ENCODE measurements at regions not wholly inside any gene's neighbourhood (a gene's known extent, or its start where the extent isn't known, plus 50 kb on each side); places are given as distances from the start of the nearest gene placed in this dataset.

- SMC1A ChIA-PET (ENCODE audit: uncharacterized antibody, unreplicated experiment): interaction anchor here (0.6 to 3.9 kb wide), 14 partner anchors 9 to 80 kb away, joined by 3 to 27 read pairs (median 5); no protein-coding TSS in a partner anchor
- WGBS (ENCODE audit: insufficient coverage, insufficient replicate concordance, low lambda C conversion rate, missing lambda C conversion rate): 18% methylated on average over 1 of the region's 1 CpG
- BruUV-seq (replicated peaks): no TSS peak
- Histone ChIP-seq H3K36me3 (ENCODE audit: control insufficient read depth in 2 of 2, insufficient read depth in 2 of 2, low read length in 1 of 2) (no peaks in the 10 kb centered on the region), H4K20me1 (ENCODE audit: control insufficient read depth, insufficient read depth) (no peaks in the 10 kb centered on the region), H3K9me3 (replicated peaks; ENCODE audit: control insufficient read depth, insufficient read depth, low read length) (peaks cover 13% of the 10 kb centered on the region; the same call in 2 of the 3 replicates), H3K4me2 (ENCODE audit: control insufficient read depth, insufficient read depth) (peak overlapping the region; percentile 45; the same call in 1 of the 2 replicates), H3K27me3 (replicated peaks in 1 of 2; ENCODE audit: control insufficient read depth in 2 of 2, insufficient read depth in 2 of 2, low read length in 1 of 2) (no peaks in the 10 kb centered on the region), H3K79me2 (ENCODE audit: control insufficient read depth, insufficient read depth, low read length) (no peaks in the 10 kb centered on the region), H3K4me1 (ENCODE audit: control insufficient read depth, insufficient read depth, low read length) (peaks cover 20% of the 10 kb centered on the region), H3K9ac (ENCODE audit: control insufficient read depth, insufficient read depth, low read length) (no peak overlapping the region), H3K4me3 (no peak overlapping the region), H2AFZ (ENCODE audit: control insufficient read depth, low read depth, low read length) (no peak overlapping the region), H3K27ac (ENCODE audit: control insufficient read depth, insufficient read depth) (peak overlapping the region; percentile 49)
- POLR2A ChIA-PET: interaction anchor here (1.0 to 1.2 kb wide), 5 partner anchors 72 to 77 kb away, joined by 3 to 11 read pairs (median 3); no protein-coding TSS in a partner anchor
- DNase-seq (ENCODE audit: low read depth, low spot score) (no peak), ATAC-seq (no peak), FAIRE-seq (no peak)
- CTCF ChIA-PET: interaction anchor here (0.6 to 1.6 kb wide), 4 partner anchors 60 to 72 kb away, joined by 3 to 8 read pairs (median 4); no protein-coding TSS in a partner anchor
- in situ Hi-C loops (cut with MboI): no loop called here
- RAD21 ChIA-PET (ENCODE audit: unreplicated experiment): interaction anchor here (1.0 to 4.0 kb wide), 7 partner anchors 16 to 131 kb away, joined by 3 to 36 read pairs (median 5); no protein-coding TSS in a partner anchor
- intact Hi-C loops (cut with micrococcal nuclease; ENCODE audit: unreplicated experiment): no loop called here
- TF ChIP-seq ZNF217 (IDR thresholded peaks at IDR 0.05): no peak
- no peak for TF ChIP-seq PAX8 (IDR thresholded peaks at IDR 0.05)
- TF ChIP-seq, protein P1, sequence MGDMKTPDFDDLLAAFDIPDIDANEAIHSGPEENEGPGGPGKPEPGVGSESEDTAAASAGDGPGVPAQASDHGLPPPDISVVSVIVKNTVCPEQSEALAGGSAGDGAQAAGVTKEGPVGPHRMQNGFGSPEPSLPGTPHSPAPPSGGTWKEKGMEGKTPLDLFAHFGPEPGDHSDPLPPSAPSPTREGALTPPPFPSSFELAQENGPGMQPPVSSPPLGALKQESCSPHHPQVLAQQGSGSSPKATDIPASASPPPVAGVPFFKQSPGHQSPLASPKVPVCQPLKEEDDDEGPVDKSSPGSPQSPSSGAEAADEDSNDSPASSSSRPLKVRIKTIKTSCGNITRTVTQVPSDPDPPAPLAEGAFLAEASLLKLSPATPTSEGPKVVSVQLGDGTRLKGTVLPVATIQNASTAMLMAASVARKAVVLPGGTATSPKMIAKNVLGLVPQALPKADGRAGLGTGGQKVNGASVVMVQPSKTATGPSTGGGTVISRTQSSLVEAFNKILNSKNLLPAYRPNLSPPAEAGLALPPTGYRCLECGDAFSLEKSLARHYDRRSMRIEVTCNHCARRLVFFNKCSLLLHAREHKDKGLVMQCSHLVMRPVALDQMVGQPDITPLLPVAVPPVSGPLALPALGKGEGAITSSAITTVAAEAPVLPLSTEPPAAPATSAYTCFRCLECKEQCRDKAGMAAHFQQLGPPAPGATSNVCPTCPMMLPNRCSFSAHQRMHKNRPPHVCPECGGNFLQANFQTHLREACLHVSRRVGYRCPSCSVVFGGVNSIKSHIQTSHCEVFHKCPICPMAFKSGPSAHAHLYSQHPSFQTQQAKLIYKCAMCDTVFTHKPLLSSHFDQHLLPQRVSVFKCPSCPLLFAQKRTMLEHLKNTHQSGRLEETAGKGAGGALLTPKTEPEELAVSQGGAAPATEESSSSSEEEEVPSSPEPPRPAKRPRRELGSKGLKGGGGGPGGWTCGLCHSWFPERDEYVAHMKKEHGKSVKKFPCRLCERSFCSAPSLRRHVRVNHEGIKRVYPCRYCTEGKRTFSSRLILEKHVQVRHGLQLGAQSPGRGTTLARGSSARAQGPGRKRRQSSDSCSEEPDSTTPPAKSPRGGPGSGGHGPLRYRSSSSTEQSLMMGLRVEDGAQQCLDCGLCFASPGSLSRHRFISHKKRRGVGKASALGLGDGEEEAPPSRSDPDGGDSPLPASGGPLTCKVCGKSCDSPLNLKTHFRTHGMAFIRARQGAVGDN (IDR thresholded peaks at IDR 0.05): no peak
- TF ChIP-seq ASH2L (IDR thresholded peaks at IDR 0.05; ENCODE audit: borderline replicate concordance, low read depth): no peak
- TF ChIP-seq KLF5 (IDR thresholded peaks at IDR 0.05; ENCODE audit: partially characterized antibody): no peak
- no peak for TF ChIP-seq ETV6 (conservative IDR thresholded peaks at IDR 0.05 in 1 of 2, IDR thresholded peaks at IDR 0.05 in 1 of 2; ENCODE audit: borderline replicate concordance in 1 of 2, low read depth in 1 of 2)
- no peak for TF ChIP-seq TCF12 (IDR thresholded peaks at IDR 0.05; ENCODE audit: low read depth, low read length)
- TF ChIP-seq CBFB (IDR thresholded peaks at IDR 0.05; ENCODE audit: low read depth): no peak
- no peak for TF ChIP-seq NR2F1 (conservative IDR thresholded peaks at IDR 0.05)
- TF ChIP-seq NFXL1 (IDR thresholded peaks at IDR 0.05; ENCODE audit: borderline replicate concordance): no peak
- TF ChIP-seq ZBTB40 (IDR thresholded peaks at IDR 0.05; ENCODE audit: borderline replicate concordance): 0 out of 2 replicates have a peak, but pooled peaks have one; percentile 6
- peak; percentile 57; the same call in 1 of the 2 replicates for TF ChIP-seq SPI1 (IDR thresholded peaks at IDR 0.05; ENCODE audit: borderline replicate concordance, insufficient read depth, low read depth, low read length)
- no peak for TF ChIP-seq EGR1 (IDR thresholded peaks at IDR 0.05; ENCODE audit: borderline replicate concordance in 1 of 2, low read depth in 2 of 2, low read length in 2 of 2)
- no peak for TF ChIP-seq NFYA (IDR thresholded peaks at IDR 0.05; ENCODE audit: borderline replicate concordance, low read depth, low read length)
- no peak for TF ChIP-seq POLR2A (IDR thresholded peaks at IDR 0.05; ENCODE audit: low read depth, low read length)
Observed at GRCh38 chr7:41809529-41809939, 106.6 kb upstream of the INHBA start.
